Keratinocyte (primary cell): ENCODE measurements at regions not wholly inside any gene's neighbourhood (a gene's known extent, or its start where the extent isn't known, plus 50 kb on each side); places are given as distances from the start of the nearest gene placed in this dataset.

Experiments used
- CTCF ChIP-seq, 3 experiments: IDR thresholded peaks in 1 of 3; conservative IDR thresholded peaks in 1 of 3; optimal IDR thresholded peaks in 1 of 3; 2 replicates in 2 of 3; 3 replicates in 1 of 3; pipeline versions ENCODE3 to v1.5.1; 2011; ENCODE audit warnings: low read length in 3 of 3, mild to moderate bottlenecking in 3 of 3, moderate library complexity in 2 of 3, control low read depth in 1 of 3, inconsistent platforms in 1 of 3; ENCODE audit not compliant: insufficient read depth in 2 of 3; ENCODE audit errors: extremely low read depth in 1 of 3
- EZH2 ChIP-seq: IDR thresholded peaks from one replicate; pipeline ENCODE4 v1.6.1; 2012; ENCODE audit warnings: inconsistent platforms, mild to moderate bottlenecking, low read length, moderate library complexity

- no peak for TF ChIP-seq CTCF (optimal IDR thresholded peaks at IDR 0.05 in 1 of 3, IDR thresholded peaks at IDR 0.05 in 1 of 3, conservative IDR thresholded peaks at IDR 0.05 in 1 of 3; ENCODE audit: extremely low read depth in 1 of 3, insufficient read depth in 2 of 3, low read length in 3 of 3)
- no peak for TF ChIP-seq EZH2
These were observed 134.8 kb downstream of the ZNF648 start for GRCh38 chr1:181926697-181927096.
